Activated CD8-positive, alpha-beta memory T cell treated with anti-CD3 and anti-CD28 coated beads, Interleukin-2, amount 10 ng/mL, durations not matched to agents 7 days and 5 days (primary cell): ENCODE measurements at regions not wholly inside any gene's neighbourhood (a gene's known extent, or its start where the extent isn't known, plus 50 kb on each side); places are given as distances from the start of the nearest gene placed in this dataset.
"Not testable (repeated sequence)": the region's sequence is repeated elsewhere in the genome, so short reads cannot be mapped to it uniquely, and the experiment has no call there.

Source experiments
- ATAC-seq: fragments of 150-1000 bp; cut with Tn5 transposase; one replicate; pipeline ENCODE4 v1.10.0; 2021; ENCODE audit warnings: moderate library complexity
- CTCF ChIA-PET: fragments of 350-600 bp; sonication (Branson Sonifier 250); formaldehyde crosslinking; loops from one replicate; lab custom pipeline; 2021; ENCODE audit warnings: antibody characterized with exemption; lab: Charles Lee
- DNase-seq: peaks from one replicate; pipeline ENCODE4 v3.0.0-alpha.2; 2020
- H3K27ac Mint-ChIP-seq: one replicate; pipeline ENCODE4 v1.8.0; 2021; ENCODE audit warnings: mild to moderate bottlenecking, mixed read lengths
- H3K27me3 Mint-ChIP-seq: one replicate; pipeline ENCODE4 v1.8.0; 2021; ENCODE audit warnings: mixed read lengths
- H3K36me3 Mint-ChIP-seq: one replicate; pipeline ENCODE4 v1.8.0; 2021; ENCODE audit warnings: mild to moderate bottlenecking, mixed read lengths
- H3K4me1 Mint-ChIP-seq: one replicate; pipeline ENCODE4 v1.8.0; 2021; ENCODE audit warnings: mixed read lengths
- H3K4me3 Mint-ChIP-seq: one replicate; pipeline ENCODE4 v1.8.0; 2021; ENCODE audit warnings: mild to moderate bottlenecking, moderate library complexity, mixed read lengths
- H3K9me3 Mint-ChIP-seq: one replicate; pipeline ENCODE4 v1.8.0; 2022; ENCODE audit warnings: low read depth, mixed read lengths

DNA sequence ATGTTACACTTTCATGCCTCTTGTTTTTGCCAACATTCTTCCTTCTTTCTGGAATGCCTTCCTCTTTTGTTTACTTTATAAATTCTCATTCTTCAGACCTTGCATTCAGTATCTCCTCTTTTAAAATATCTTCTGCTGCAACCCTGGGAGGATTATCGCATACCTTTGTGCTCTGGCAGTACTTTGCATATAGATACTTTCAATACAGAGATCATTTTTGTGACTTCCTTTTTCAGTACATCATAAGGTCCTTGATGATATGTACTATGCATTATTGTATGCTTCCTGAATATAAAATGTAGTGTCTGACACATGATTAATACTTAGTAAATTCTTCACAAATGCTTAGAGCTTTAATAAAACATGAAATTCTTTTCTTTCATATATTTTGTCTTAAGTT is 538.7 kb downstream of the TRIB2 start:
- no peaks in the 10 kb centered on the region for H3K36me3 Mint-ChIP-seq
- no peaks in the 10 kb centered on the region for H3K27me3 Mint-ChIP-seq
- CTCF ChIA-PET, result no interaction called here

DNA sequence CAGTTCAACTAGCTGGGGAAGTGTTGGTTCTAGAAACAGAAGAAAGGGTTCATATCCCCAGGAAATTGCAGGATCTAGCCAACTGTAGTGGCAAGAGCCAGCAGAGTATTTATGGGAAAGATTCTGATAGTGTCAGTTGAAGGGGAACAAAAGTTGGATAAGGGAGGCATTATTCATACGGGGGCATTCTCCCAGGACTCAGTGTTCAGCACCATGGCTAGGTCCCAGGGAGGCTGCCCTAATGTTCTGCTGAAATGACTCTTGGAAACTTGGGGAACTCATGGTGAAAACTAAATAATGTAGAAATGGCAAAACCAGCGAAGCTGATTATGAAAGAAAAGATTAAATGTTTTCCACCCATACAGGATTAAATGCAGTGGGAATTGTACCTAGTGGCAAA is 543.7 kb downstream of the TRIB2 start:
- CTCF ChIA-PET, result no interaction called here
- Mint-ChIP-seq H3K36me3 (no peaks in the 10 kb centered on the region), H3K9me3 (peaks cover 2% of the 10 kb centered on the region), H3K27ac (no peak overlapping the region), H3K27me3 (no peaks in the 10 kb centered on the region), H3K4me1 (no peaks in the 10 kb centered on the region), H3K4me3 (no peak overlapping the region)
- ATAC-seq (no peak), DNase-seq (no peak)

More for the DNA sequence above, 538.7 kb downstream of the TRIB2 start:
- no peak for ATAC-seq
- H3K4me1 Mint-ChIP-seq, result no peaks in the 10 kb centered on the region
- no peaks in the 10 kb centered on the region for H3K9me3 Mint-ChIP-seq
- no peak overlapping the region for H3K27ac Mint-ChIP-seq
- no peak overlapping the region for H3K4me3 Mint-ChIP-seq
- no peak for DNase-seq

DNA sequence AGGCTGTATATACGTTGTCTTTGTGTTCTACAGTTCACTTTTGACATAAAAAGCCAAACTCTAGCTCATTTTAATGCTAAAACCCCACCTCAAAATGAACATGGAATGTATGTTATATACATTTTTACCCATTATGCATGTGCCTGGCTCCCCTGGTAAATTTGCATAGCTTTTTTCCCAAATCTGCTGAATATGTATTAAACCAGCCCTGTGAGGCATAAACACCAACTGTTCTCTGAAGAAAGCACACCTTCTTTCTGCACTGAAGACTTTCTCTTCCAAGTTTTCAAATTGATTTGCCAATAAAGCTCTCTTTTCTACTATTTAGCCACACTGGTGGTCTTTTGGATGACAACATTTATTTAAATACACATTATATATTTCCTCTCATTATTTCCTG is 549.4 kb downstream of the TRIB2 start:
- H3K27ac Mint-ChIP-seq, result no peak overlapping the region
- CTCF ChIA-PET, result no interaction called here
- H3K4me1 Mint-ChIP-seq, result no peaks in the 10 kb centered on the region
- H3K4me3 Mint-ChIP-seq, result no peak overlapping the region
- no peak for ATAC-seq
- H3K9me3 Mint-ChIP-seq, result peaks cover 2% of the 10 kb centered on the region
- no peaks in the 10 kb centered on the region for H3K27me3 Mint-ChIP-seq
- H3K36me3 Mint-ChIP-seq, result no peaks in the 10 kb centered on the region
- no peak for DNase-seq

GRCh38 chr2:13284688-13285087 is 568.0 kb downstream of the TRIB2 start:
- DNase-seq, result no peak
- Mint-ChIP-seq H3K9me3 (no peaks in the 10 kb centered on the region), H3K27ac (no peak overlapping the region), H3K36me3 (no peaks in the 10 kb centered on the region), H3K4me1 (no peaks in the 10 kb centered on the region), H3K4me3 (no peak overlapping the region), H3K27me3 (no peaks in the 10 kb centered on the region)
- CTCF ChIA-PET, result no interaction called here
- no peak for ATAC-seq

GRCh38 chr2:13289310-13289709 is 572.6 kb downstream of the TRIB2 start:
- no peaks in the 10 kb centered on the region for H3K27me3 Mint-ChIP-seq
- ATAC-seq (no peak), DNase-seq (no peak)
- peaks cover 3% of the 10 kb centered on the region for H3K9me3 Mint-ChIP-seq
- CTCF ChIA-PET, result no interaction called here
- H3K27ac Mint-ChIP-seq, result no peak overlapping the region
- no peak overlapping the region for H3K4me3 Mint-ChIP-seq
- no peaks in the 10 kb centered on the region for H3K36me3 Mint-ChIP-seq
- no peaks in the 10 kb centered on the region for H3K4me1 Mint-ChIP-seq

DNA sequence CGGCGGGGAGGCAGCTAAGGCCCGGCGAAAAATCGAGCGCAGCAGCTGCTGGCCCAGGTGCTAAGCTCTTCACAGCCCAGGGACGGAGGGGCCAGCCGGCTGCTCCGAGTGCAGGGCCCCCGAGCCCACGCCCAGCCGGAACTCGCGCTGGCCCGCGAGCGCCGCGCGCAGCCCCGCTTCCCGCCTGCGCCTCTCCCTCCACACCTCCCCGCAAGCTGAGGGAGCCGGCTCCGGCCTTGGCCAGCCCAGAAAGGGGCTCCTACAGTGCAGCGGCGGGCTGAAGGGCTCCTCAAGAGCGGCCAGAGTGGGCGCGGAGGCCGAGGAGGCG is 591.7 kb downstream of the TRIB2 start:
- H3K4me3 Mint-ChIP-seq, H3K27ac Mint-ChIP-seq, ATAC-seq, H3K36me3 Mint-ChIP-seq, H3K9me3 Mint-ChIP-seq, H3K4me1 Mint-ChIP-seq, DNase-seq, H3K27me3 Mint-ChIP-seq, CTCF ChIA-PET: not testable (repeated sequence)

GRCh38 chr2:13308989-13309388 is 592.3 kb downstream of the TRIB2 start:
- no peak for DNase-seq

DNA sequence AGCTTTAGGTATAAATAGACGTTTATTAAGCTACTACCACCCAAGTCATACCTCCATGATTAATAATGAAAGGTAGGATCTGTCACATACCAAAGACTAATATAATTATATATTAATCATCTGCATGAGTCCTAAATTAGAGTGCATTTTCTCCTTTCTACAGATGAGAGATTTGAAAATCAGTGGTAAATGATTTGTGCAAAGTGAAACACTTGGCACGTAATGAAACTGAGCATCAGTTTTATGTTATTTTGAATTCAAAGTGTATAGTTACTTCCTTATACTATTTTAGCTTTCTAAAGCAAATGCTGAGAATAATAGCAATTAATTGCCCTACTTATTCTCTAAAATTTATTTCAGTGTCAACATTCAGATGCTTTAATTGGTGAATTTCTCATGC is 615.3 kb downstream of the TRIB2 start:
- Mint-ChIP-seq H3K4me1 (no peaks in the 10 kb centered on the region), H3K4me3 (no peak overlapping the region), H3K27me3 (no peaks in the 10 kb centered on the region), H3K9me3 (no peaks in the 10 kb centered on the region), H3K36me3 (no peaks in the 10 kb centered on the region), H3K27ac (no peak overlapping the region)
- CTCF ChIA-PET, result no interaction called here
- ATAC-seq (no peak), DNase-seq (no peak)

More at GRCh38 chr2:13308989-13309388, 592.3 kb downstream of the TRIB2 start:
- Mint-ChIP-seq H3K4me1 (no peaks in the 10 kb centered on the region), H3K9me3 (peaks cover 4% of the 10 kb centered on the region), H3K27me3 (no peaks in the 10 kb centered on the region), H3K27ac (no peak overlapping the region), H3K4me3 (no peak overlapping the region), H3K36me3 (no peaks in the 10 kb centered on the region)
- ATAC-seq, result no peak
- CTCF ChIA-PET, result no interaction called here

DNA sequence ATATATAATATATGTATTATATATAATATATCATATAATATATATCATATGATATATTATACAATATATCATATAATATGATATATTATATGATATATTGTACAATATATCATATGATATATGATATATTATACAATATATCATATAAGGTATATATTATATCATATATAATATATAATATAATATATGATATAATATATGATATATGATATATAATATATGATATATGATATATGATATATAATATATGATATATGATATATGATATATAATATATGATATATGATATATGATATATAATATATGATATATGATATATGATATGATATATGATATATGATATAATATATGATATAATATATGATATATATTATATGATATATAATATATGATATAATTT is 617.3 kb downstream of the TRIB2 start:
- CTCF ChIA-PET, H3K27me3 Mint-ChIP-seq, H3K4me1 Mint-ChIP-seq, H3K27ac Mint-ChIP-seq, ATAC-seq, H3K36me3 Mint-ChIP-seq, H3K4me3 Mint-ChIP-seq, H3K9me3 Mint-ChIP-seq, DNase-seq: not testable (repeated sequence)

DNA sequence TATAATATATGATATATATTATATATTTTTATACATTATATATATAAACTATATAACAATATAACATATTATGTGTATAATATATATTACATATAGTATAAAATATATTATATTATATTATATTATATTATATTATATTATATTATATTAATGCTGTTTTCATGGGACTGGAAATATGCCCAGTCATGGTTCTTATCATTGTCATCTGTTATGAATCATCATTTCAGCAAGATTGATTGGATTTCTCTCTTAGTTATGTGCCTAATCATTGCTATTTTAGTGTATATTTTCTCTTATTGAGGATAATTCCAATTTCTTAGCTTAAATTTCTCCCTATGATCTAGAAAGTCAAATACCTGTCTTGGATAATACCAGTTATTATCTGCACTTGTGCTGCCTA is 617.8 kb downstream of the TRIB2 start:
- H3K4me3 Mint-ChIP-seq, result no peak overlapping the region
- H3K27ac Mint-ChIP-seq, result no peak overlapping the region
- H3K4me1 Mint-ChIP-seq, result no peaks in the 10 kb centered on the region
- CTCF ChIA-PET, result no interaction called here
- no peaks in the 10 kb centered on the region for H3K9me3 Mint-ChIP-seq
- H3K36me3 Mint-ChIP-seq, result no peaks in the 10 kb centered on the region
- no peaks in the 10 kb centered on the region for H3K27me3 Mint-ChIP-seq
- no peak for ATAC-seq
- no peak for DNase-seq

DNA sequence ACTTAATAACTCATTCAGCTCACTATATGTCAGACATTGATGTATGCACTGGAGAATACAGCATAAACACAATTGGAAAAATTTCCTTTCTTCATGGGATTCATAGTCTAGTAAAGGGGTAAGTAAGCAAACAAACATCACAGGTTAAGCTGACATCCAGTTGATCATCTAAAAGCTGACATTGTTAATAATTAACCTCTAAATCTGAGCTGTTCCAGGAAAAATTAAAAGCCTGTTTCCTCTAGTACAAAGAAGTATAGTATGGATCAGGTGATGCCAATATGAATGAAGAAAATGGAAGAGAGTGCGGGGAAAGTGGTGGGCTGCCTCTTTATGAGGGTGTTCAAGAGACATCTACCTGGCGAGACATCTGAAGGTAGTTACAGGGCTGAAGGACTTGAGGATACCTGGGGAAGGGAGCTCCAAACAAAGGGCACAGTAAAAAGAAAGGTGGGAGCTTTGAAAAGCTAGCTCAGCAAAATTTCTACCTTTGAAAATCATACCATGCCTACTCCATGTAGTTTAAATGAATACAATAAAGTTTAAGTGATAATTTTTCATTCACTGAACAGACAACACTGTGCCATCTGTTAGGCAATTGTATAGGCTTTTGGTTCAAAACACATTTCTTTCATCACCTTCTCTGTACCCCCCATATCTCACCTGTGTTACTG is 619.3 kb downstream of the TRIB2 start:
- Mint-ChIP-seq H3K36me3 (no peaks in the 10 kb centered on the region), H3K27ac (no peak overlapping the region), H3K4me3 (no peak overlapping the region), H3K27me3 (no peaks in the 10 kb centered on the region), H3K4me1 (no peaks in the 10 kb centered on the region), H3K9me3 (no peaks in the 10 kb centered on the region)
- DNase-seq, result no peak
- ATAC-seq, result no peak
- CTCF ChIA-PET, result no interaction called here

DNA sequence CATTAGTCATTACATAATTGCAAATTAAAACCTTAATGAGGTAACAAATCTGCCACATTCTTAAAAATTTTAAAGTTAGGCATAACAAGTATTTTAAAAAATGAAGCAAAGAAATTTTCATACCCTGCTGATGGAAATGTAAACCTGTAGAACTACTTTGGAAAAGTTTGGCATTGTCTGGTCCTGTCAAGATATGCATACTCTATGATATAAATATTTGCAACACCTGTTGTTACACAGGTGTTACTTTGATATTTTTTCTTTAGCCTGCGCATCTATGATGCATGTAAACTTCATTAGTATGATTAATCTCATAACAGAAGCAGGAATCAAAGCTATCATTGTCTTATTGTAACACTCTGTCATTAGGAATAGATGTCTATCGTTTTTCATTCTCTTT is 634.3 kb downstream of the TRIB2 start:
- no peak overlapping the region for H3K4me3 Mint-ChIP-seq
- H3K4me1 Mint-ChIP-seq, result no peaks in the 10 kb centered on the region
- no peaks in the 10 kb centered on the region for H3K27me3 Mint-ChIP-seq
- CTCF ChIA-PET, result no interaction called here
- H3K36me3 Mint-ChIP-seq, result no peaks in the 10 kb centered on the region
- no peaks in the 10 kb centered on the region for H3K9me3 Mint-ChIP-seq
- no peak overlapping the region for H3K27ac Mint-ChIP-seq
- ATAC-seq (no peak), DNase-seq (no peak)

DNA sequence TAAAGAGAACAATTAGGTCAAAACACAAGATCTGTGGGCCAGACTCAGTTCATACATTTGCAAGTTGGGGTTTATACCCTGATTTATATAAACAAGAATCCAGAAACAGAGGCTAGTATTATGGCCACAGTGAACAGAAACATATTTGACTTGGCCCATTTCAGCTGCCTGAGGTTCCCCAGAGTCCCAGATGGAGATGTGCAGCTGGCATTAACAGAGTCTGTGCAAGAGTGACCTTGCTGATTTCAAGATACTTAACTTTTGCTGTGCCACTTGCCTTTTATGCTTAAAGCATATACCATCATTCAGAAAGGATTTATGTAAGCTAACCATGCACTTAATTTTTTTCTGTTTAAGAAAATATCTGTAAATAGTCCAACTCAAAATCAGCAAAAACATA is 636.3 kb downstream of the TRIB2 start:
- Mint-ChIP-seq H3K27me3 (no peaks in the 10 kb centered on the region), H3K9me3 (no peaks in the 10 kb centered on the region), H3K4me1 (no peaks in the 10 kb centered on the region), H3K4me3 (no peak overlapping the region), H3K36me3 (no peaks in the 10 kb centered on the region), H3K27ac (no peak overlapping the region)
- DNase-seq (no peak), ATAC-seq (no peak)
- CTCF ChIA-PET, result no interaction called here

- DNase-seq (no peak), ATAC-seq (no peak)
- CTCF ChIA-PET, result no interaction called here
- H3K4me3 Mint-ChIP-seq, result no peak overlapping the region
- H3K4me1 Mint-ChIP-seq, result no peaks in the 10 kb centered on the region
- no peaks in the 10 kb centered on the region for H3K27me3 Mint-ChIP-seq
- no peaks in the 10 kb centered on the region for H3K9me3 Mint-ChIP-seq
- H3K36me3 Mint-ChIP-seq, result no peaks in the 10 kb centered on the region
- no peak overlapping the region for H3K27ac Mint-ChIP-seq
These were observed 637.3 kb downstream of the TRIB2 start for GRCh38 chr2:13354031-13354430.

GRCh38 chr2:13381928-13382327 is 665.2 kb downstream of the TRIB2 start:
- DNase-seq, H3K27ac Mint-ChIP-seq, H3K36me3 Mint-ChIP-seq, H3K4me3 Mint-ChIP-seq, CTCF ChIA-PET, H3K27me3 Mint-ChIP-seq, H3K4me1 Mint-ChIP-seq, ATAC-seq, H3K9me3 Mint-ChIP-seq: not testable (repeated sequence)
